ENCODE measurements at regions not wholly inside any gene's neighbourhood (a gene's known extent, or its start where the extent isn't known, plus 50 kb on each side); places are given as distances from the start of the nearest gene placed in this dataset.

DNA sequence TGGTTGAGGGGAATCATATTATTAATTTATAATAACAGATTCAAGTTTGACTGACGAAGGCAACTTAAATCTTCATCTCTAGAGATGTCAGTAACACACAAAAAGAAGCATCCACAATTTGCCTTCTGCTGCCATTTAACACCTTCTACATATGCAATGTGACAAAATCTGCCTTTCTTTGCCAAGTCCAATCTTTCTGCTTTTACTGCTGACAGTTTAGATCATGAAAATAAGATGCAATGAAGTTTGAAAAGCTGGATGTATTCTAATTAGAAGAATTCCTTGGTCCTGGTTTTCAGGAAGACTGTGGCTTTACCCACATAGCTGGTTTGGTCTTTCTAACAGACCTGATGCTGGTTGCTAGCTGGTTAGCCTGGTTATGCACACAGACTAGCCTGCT, 178.9 kb downstream of the ACER2 start:
- DNase-seq: no peak

DNA sequence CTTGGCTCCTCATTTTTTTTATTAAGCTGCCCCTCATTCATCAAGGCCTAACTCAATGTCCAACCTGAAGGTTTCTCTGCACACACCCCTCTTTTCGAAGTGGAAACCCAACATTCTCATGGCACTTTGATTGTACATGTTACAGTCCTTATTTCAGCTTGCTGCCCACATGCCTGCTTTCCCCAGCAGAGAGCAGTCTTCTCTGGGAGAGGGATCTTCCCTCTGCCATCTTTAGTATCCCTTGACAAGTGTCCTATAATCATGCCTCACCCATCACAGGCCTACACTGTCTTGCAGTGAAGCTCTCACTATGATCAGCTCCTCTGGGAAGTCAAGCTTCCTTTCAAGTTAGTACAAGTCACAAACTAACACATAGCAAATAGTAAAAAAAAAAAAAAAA, 175.1 kb downstream of the ACER2 start:
- DNase-seq: no peak

DNA sequence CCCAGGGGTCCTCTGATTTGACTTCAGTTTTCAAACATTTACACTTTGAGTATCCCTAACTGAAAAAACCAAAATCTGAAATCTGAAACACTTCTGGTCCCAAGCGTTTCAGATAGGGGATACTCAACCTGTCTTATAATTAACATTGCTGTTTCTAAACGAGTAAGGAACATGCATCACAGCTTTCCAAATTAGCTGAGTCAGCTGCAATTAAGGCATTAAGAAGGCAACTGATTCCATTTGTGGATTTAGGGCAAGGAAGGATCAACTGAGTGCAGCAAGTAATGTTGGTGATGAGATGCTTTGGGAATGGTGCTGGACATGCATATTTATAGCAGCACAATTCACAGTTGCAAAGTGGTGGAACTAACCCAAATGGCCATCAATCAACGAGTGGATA, 168.6 kb downstream of the ACER2 start:
- DNase-seq: no peak

DNA sequence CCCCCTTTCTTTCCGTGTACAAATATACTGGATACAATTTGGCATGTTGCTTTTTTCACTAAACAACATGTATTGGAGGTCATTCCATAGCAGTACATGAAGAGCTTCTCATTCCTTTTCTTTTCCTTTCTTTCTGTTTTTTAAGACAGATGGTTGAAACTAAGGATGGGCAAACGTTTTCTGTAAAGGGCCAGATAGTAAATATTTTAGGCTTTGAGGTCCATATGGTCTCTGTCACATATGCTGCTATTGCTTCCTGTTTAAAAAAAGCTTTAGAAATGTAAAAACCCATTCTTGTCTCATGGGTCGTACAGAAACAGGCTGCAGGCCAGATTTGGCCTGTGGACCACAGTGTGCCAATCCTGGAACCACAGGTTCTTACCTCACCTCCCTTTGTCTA, 160.1 kb downstream of the ACER2 start:
- no peak for DNase-seq

DNA sequence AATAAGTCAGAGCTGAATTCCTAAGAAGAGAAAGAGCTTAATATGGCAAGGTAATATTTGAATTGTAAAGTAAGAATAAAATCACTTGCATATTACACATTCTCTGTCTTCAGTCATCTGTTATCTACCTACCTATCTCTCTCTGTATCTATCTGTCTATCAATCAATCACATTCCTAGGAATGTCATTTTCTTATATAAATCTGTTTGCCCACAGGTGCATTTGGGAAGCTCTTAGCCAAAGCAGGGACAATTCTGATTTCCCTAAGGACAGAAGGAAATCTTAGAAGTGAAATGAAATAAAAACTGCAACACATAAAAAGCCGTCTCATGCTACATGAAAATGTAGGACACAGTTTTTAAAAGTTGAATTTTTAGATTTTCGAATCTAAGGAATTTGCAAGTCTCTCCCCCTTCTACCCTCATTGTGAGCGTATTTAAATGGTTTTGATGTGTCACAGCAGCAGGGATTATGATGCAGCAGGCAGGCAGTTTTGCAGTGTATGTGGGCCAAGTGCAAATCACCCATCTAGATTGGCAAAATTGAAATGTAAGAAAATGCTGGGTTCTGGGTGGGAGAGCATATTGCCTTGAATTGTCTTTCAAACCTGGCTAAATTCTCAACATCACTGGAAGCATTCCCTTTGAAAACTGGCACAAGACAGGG, 155.7 kb downstream of the ACER2 start:
- no peak for DNase-seq

DNA sequence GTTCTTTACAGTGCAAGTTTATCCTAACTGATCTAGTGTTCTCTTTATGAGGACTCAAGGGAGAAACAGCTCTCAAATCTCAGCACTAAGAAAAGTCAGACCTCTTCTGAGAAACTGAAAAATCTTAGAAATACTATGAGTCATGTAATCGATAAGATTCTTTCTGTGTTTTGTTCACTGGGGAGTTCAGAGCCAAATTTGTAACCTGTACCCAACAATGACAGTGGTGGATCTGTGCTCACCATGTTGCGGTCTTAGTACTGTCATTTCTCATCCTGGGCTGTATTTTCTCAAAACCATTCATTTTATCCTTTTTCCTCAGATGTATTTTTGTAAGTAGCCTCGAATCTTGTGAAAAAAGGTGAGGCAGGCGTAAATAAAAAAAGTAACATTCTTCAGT, 146.4 kb downstream of the ACER2 start:
- no peak for DNase-seq

DNA sequence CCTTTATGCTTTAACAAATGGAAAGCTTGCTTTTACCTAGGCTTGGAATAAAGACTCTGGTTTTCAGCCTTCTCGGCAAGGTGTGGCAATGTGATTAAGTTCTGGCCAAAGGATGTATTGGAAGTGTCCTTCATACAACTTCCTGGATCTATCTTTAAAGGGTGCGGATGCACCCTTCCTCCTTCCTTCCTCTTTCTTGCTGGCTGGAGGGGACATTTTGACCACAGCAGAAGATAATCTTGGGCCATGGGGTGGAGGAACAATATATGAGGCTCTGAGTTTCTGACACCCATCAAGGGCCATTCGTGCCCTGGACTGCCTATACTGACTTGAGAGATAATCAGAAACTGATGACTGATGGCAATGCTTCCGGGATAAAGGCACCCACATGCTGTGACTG, 145.7 kb downstream of the ACER2 start:
- no peak for DNase-seq

DNA sequence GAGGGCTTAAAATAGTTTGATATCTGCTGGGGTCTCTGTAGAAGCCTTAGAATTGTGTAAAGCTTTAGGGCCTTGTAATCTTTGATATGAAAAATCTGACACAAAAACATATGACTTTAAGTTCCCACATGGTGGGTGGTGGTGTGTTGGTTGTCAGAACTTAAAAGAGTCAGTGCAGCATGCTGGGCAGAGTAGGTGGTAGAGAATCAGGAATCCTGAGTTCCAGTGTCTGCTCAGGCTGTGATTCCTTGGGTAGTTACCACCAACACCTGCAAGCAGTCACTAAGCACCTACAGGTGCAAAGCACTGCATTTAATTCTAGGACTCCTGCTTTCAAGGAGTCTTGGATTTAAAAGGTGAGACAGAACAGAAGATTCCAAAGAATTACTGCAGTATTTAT, 144.6 kb downstream of the ACER2 start:
- DNase-seq: no peak

DNA sequence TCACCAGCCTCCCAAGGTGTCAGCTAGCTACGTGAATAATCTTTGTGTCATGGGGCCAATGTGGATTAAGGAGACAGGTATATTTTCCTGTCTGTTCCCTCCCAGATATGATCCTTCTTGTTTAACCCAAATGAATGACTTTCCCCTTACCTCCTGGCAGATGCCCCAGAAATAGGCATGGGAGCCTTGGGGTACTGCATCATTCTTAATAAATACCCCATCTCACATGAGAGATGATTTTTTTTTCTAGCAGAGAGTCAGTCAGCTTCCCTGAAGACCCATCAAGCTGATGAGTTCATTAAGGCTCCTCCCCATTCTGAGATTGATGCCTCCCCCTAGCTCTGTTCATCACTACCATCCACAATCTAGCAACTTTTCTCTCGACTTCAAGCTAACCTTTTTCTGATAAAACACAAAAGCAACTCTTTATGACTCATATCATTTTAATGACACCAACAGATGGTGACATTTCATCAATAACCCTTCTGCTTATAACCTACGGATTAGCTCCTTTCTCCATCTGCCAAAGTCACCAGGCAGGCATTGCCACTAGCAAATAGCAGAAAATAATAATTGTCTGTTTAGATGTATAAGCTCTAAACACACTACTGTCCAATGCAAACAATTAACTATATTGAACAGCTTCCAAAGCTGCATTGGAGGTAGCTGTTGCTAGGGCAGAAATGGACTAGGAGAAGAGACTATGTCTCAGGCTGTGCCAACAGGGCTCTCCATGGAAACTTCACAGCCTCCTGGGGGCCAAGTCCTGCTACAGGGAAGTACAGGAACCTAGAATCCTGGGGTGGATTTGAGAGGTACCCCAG, 143.7 kb downstream of the ACER2 start:
- DNase-seq: peak in 1 of 2 experiments; percentile 42

DNA sequence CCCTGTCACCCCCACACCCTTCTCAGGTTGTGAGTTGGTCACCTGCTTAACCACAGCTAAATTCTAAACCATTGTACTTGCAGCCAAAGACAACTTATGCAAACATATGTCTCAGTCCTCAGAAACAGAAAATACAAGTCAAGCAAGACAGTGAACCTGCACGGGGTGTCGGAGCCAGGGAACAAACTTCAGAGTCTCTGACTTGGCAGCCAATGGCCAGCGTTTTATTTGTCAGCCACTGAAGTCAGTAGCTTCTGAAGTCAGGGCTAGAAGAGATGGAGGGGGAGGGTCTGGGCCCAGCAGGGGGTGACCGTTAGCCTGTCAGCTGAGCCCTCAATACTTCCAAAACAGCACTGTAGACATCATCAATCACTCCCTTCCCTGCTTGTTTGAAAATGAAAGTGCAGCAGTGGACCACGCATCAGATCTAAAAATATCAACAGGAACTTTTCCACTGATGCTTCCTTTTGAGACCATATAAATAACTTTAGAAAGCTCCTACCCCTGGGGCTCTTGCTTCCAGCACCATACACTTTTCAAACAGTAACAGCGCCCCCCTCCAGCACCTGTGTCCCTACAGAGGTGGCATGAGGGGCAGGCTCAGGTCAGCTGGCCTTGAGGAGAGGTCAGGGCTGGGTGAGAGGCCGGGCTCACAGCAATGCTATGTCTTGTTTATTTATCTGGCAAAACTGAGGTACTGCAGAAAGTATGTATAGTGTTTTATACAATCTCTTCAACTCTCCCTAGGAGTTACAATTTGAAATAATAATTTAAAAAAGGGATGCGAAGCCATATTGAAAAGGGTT, 142.5 kb downstream of the ACER2 start:
- peak in 1 of 2 experiments; percentile 19 for DNase-seq

DNA sequence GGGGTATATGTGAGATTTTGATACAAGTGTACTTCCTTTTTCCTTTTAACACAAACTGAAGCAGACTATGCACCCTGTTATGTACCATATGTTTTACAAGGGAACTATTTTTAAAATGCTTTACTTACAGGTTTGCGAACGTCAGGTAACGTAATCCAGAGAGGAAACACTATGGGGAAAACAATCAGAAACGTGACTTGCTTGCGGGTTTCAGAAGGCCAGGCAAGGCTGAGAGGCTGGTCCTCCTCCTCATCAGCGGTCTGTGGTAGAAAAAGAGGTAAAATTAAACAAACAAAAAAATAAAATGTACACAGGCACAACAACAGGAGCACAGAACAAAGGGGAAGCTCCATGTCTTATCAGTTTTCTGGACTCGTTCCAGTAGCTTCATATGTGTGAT, 141.2 kb downstream of the ACER2 start:
- DNase-seq: no peak

DNA sequence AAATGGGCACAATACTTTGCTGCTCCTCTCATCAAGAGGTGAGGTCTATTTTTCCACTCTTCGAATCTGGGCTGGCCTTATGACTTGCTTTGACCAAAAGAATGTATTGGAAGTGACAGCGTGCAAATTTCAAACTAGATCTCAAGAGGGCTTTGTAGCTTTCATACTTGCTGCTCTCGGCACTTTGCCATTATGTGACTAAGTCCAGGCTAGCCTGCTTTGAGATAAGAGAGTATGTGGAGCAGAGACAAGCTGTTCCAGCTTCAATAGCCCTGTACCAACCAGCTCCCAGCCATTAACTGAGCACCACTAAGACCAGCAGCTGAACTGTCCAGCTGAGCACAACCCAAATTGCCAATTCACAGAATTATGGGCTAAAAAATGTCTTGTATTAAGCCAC, 124.6 kb downstream of the ACER2 start:
- no peak for DNase-seq

DNA sequence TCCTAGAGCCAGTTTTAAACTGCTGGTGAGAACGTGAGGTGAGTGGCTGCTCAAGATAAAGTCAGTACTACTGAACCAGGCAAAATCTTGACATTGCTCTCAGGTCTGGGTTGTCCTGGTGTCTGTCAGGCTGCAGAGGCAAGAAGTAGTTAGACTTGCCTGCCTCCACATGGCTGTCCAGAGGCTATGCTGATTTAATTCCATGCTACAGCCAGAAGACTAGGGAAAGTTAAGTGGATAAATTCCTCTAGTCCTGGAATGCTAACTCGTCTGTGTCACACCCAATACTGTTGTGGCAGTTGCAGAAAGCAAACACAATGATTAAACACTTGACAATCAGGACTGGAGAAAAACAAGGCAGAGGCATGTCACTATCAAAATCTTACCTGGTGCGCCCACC, 118.9 kb downstream of the ACER2 start:
- no peak for DNase-seq

DNA sequence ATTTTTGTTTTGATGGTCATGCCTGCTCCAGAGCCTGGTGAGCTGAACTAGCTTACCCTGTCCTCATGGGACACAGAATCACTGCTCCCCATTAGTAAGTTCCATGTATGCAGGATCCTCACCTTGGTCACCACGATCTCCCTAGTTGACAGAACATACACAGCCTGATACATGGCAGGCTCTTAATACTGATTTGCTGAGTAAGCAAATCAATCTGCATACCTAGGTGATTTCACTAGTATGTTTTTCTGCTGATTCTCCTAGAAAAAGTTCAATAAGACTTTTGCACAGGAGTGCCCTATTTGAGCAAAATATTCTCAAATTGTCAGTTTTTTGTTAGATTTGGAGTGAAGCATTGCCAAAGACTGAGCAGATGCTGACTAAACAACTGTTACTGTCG, 113.7 kb downstream of the ACER2 start:
- no peak for DNase-seq

DNA sequence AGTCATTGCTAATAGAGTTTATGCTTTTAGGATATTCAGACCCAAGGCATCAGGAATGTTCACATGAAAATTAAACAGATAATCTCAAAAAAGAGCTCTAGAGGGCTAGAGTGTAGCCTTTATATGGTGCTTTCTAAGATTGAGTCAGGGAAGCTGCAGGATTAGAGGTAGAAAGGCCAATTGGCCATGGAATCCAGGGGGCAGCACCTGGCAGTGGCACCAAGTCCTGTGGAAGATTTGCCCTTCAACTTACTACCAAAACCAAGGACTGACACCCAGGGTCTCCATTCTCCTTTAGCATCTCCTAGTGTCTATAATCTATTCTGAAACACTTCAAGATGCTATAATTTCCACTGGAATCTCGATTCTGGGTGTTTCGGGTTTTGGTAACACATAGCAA, 112.4 kb downstream of the ACER2 start:
- DNase-seq: no peak

DNA sequence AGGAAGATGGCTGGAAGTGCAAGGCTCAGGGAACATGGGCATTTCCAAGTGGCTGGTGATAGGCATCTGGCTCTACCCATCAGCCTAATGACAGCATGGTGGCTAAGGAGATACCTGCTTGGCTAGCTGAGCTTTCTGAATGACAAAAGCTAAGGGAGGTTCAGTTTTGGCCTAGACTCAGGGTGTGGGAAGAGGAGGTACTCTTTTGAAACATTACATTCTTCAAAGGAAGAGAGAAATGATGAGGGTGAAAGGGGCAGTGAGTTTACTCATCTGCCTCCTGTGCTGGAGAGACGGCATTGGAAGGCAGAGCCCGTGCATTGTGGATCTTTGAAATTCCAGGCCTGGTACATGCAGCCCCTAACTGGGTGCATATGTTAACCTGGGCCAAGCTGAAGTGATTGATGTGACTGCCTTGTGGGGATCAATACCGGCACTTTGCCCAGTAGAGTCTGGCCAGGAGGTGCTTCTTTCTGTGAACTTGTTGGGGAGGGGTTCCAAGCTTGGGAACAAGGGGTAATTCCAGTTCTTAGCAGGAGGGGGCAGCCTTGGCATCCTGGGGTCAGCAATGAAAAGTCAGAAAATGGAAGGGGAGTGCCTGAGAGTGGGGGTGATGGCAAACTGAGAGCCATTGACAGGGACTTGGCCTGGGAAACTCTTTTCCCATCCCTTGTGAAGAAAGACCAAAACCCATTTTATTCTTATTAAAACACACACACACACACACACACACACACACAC, 108.6 kb downstream of the ACER2 start:
- peak; percentile 15 to 26 for DNase-seq

DNA sequence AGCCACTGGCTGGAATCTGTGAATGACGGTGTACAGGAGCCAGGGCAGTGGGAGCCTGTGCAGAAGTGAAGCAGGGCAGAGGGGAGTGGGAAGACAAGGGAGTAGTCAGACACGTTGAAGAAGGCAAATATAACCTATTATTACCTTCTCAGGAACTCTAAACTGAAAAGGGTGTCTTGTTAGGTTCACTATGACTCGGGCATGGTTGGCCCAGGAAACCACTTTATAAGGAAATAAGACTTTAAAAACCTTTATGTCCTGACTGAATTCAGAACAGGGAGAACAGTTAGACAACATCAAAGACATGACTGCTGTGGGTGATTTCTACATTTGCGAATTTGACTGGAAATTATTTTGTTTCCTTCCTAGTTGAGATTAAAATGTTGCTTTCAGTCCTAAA, 107.5 kb downstream of the ACER2 start:
- no peak for DNase-seq

DNA sequence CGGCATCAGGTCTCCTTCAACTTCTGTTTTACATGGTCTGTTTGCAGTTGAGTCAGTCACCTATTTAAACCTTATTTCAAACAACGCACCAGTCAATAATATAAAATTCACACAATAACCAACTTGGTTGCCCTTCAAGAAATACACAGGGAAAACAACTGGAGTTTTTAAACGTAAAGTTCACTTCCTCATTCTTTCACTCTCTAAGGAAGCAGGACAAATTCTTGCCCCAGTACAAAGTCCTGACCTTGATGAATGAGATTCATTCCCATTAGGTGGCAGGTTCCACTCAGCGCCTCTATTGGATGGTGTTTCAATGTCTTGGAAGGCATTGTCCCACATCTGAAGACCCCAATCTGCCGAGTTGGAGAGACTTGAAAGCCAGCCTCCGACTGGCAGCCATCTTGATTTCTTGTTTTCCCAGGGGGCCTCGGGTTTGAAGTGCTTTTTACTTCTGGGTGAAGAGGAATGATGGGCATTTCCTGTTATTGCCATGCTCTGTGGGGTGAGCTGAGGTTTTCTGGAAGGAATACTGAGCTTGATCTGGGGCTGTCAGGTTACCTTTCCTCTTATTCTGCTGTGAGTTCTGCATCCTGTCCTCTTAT, 105.0 kb downstream of the ACER2 start:
- no peak for DNase-seq

DNA sequence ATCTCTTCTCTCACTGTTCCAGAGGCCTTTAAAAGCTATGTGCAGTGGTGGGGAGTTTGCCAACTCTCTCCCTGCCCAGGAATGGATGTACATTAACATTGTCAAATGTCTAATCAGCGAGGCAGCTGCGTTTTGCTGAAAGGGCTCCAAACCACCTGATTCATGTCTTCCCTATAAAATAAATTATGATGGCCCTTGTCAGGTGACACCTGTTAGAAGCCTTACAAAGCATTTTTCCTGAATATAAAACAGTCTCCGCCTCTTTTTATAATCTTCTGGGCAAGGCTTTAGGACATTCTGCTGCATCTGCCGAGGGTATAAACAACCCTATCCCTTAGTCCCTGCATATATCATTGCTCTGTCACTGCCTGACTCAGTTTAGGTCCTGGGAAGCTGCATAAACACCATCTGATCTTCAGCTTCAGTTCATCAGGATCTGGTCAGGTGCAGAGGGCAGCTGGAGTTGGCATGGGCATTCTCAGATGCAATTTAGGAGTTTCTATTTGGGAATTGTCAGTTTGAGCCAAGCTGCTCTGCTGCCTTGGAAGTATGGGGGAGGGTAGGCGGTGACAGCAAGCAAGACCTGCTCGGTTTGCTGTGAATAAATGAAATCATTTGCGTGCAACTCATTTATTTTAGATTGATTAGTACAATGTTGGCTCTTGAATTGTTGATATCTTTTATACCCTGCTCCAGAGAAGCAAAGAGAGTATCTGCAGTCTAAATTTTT, 103.5 kb downstream of the ACER2 start:
- DNase-seq: peak in 1 of 2 experiments; percentile 62

DNA sequence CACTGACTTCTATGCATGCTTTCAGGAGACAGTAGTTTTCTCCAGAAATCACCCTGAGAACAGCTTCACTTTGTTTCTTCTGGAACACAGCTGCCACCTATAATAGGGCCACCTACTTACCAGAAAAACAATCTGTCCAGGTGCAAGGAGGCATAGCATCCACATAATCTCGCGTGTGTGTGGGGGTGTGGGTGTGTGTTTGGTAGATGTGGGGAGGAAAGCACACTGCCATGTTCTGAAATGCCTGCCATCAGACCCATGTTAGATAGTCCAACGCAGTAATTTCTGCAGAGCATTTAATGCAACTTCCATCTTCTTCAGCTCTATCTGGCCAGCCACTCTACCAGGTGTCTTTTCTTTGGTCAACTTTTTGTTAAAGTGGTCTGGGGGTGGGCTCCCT, 102.9 kb downstream of the ACER2 start:
- DNase-seq: no peak

DNA sequence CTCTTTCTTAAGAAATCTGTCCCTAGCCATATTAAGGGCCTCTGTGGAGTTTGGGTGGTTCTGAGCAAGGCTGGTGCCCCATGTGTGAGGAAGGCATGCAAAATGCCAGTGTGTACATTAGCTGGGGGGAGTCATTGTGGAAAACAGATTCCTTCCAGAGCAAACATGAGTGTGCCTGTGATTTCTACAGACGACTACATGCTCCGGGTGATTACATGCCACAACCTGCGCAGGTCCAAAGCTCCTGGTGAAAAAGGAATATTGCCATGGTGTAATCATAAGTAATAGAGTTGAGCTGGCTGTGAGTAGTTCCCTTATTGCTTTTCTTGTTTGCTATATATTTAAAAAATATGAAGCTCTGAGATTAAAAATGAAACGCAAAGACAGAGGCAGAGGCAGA, 102.1 kb downstream of the ACER2 start:
- DNase-seq: no peak

Data from NCI-H2081 (cell line).